HCT116 (cell line): ENCODE measurements at regions not wholly inside any gene's neighbourhood (a gene's known extent, or its start where the extent isn't known, plus 50 kb on each side); places are given as distances from the start of the nearest gene placed in this dataset.

ENCODE experiments used
- ATAC-seq: fragments of 200-7000 bp; cut with Tn5 transposase; 2 replicates; pipeline ENCODE4 v1.9.1; 2020; ENCODE audit warnings: mild to moderate bottlenecking, moderate library complexity
- BruUV-seq: library from RNA; stranded (reverse); fragments of 400-500 nt; replicated peaks from 2 replicates; lab custom pipeline; 2021; lab: Mats Ljungman, UMichigan
- CTCF ChIA-PET: fragments of 300-600 bp; sonication (Branson Sonifier 250); formaldehyde crosslinking; loops from one replicate; lab custom pipeline; 2021; ENCODE audit warnings: antibody characterized with exemption; lab: Charles Lee
- POLR2A ChIA-PET: fragments of 300-600, 350-600 bp; sonication (Branson Sonifier 250); formaldehyde crosslinking; loops from one replicate; lab custom pipeline; 2021; ENCODE audit warnings: antibody characterized with exemption; lab: Charles Lee
- RAD21 ChIA-PET, 2 experiments: fragments of 300-600 bp; sonication (Branson Sonifier 250); formaldehyde crosslinking; loops; one replicate each; lab custom pipeline; 2023; ENCODE audit warnings: low total read pairs in 2 of 2; ENCODE audit not compliant: uncharacterized antibody in 2 of 2, unreplicated experiment in 2 of 2, low non-redundant PET in 1 of 2; lab: Charles Lee
- DNase-seq: peaks from one replicate; pipeline ENCODE4 v3.0.0-alpha.2; 2010; ENCODE audit warnings: low read depth, low spot score
- H2AFZ ChIP-seq: fragments of 200-600 bp; shearing (Covaris generic), sonication (generic); 2 replicates; pipeline ENCODE4 v1.6.1; 2017; ENCODE audit warnings: low read depth, mixed run types, mixed read lengths, antibody characterized with exemption, low read length; ENCODE audit not compliant: poor library complexity, severe bottlenecking
- H3K27ac ChIP-seq: 2 replicates; pipeline ENCODE4 v1.5.1; 2012; ENCODE audit warnings: low read depth, low read length
- H3K27me3 ChIP-seq: fragments of 200-600 bp; sonication (generic); 2 replicates; pipeline ENCODE4 v1.6.1; 2016; ENCODE audit warnings: mixed run types, low read length, mixed read lengths; ENCODE audit not compliant: insufficient read depth
- H3K36me3 ChIP-seq, 2 experiments: fragments of 200-500 bp in 1 of 2; fragments of 200-600 bp in 1 of 2; sonication (Bioruptor generic) in 1 of 2; sonication (generic) in 1 of 2; 2 replicates each; pipeline versions ENCODE4 v1.5.1 to v1.6.1; 2014 to 2016; ENCODE audit warnings: low read length in 2 of 2, inconsistent platforms in 1 of 2, mixed read lengths in 1 of 2, mixed run types in 1 of 2; ENCODE audit not compliant: insufficient read depth in 2 of 2, control insufficient read depth in 1 of 2
- H3K4me1 ChIP-seq, 2 experiments: fragments of 200-600 bp in 1 of 2; sonication (generic) in 1 of 2; 2 replicates each; pipeline versions ENCODE4 v1.5.1 to v1.6.1; 2012 to 2017; ENCODE audit warnings: low read length in 2 of 2, inconsistent platforms in 1 of 2, mild to moderate bottlenecking in 1 of 2, mixed read lengths in 1 of 2, mixed run types in 1 of 2, moderate library complexity in 1 of 2; ENCODE audit not compliant: insufficient read depth in 2 of 2, control insufficient read depth in 1 of 2
- H3K4me2 ChIP-seq: fragments of 200-600 bp; sonication (generic); 2 replicates; pipeline ENCODE4 v1.6.1; 2017; ENCODE audit warnings: mixed run types, low read length, mixed read lengths
- H3K4me3 ChIP-seq, 2 experiments: fragments of 200-600 bp in 1 of 2; sonication (generic) in 1 of 2; replicated peaks in 1 of 2; 2 replicates each; pipeline ENCODE4 v1.5.1; 2011 to 2016; ENCODE audit warnings: low read length in 2 of 2, control low read depth in 1 of 2, low read depth in 1 of 2, mild to moderate bottlenecking in 1 of 2, mixed read lengths in 1 of 2, mixed run types in 1 of 2
- H3K79me2 ChIP-seq: fragments of 200-600 bp; sonication (generic); 2 replicates; pipeline ENCODE4 v1.6.1; 2017; ENCODE audit warnings: mild to moderate bottlenecking, mixed run types, low read length, moderate library complexity, mixed read lengths; ENCODE audit not compliant: insufficient read depth
- H3K9ac ChIP-seq: fragments of 200-600 bp; sonication (generic); 2 replicates; pipeline ENCODE4 v1.6.1; 2016; ENCODE audit warnings: low read length, mixed read lengths
- H3K9me2 ChIP-seq: fragments of 200-600 bp; sonication (generic), shearing (Covaris generic); 2 replicates; pipeline ENCODE4 v1.6.1; 2017; ENCODE audit warnings: mixed run types, mild to moderate bottlenecking, moderate library complexity; ENCODE audit not compliant: insufficient read depth
- H3K9me3 ChIP-seq, 2 experiments: fragments of 200-500 bp in 1 of 2; fragments of 200-600 bp in 1 of 2; sonication (Bioruptor generic) in 1 of 2; sonication (generic) in 1 of 2; 2 replicates each; pipeline ENCODE4 v1.6.1; 2014 to 2017; ENCODE audit warnings: low read length in 2 of 2, mixed read lengths in 2 of 2, inconsistent platforms in 1 of 2, low read depth in 1 of 2, mild to moderate bottlenecking in 1 of 2, mixed run types in 1 of 2, moderate library complexity in 1 of 2; ENCODE audit not compliant: control insufficient read depth in 1 of 2, insufficient read depth in 1 of 2
- H4K20me1 ChIP-seq: fragments of 200-600 bp; sonication (generic), shearing (Covaris generic); 2 replicates; pipeline ENCODE4 v1.6.1; 2017; ENCODE audit warnings: mixed run types, mild to moderate bottlenecking, moderate library complexity; ENCODE audit not compliant: insufficient read depth
- CBX3 ChIP-seq: IDR thresholded peaks from 2 replicates; pipeline ENCODE4 v1.6.1; 2012; ENCODE audit warnings: low read depth
- CEBPB ChIP-seq: IDR thresholded peaks from 2 replicates; pipeline ENCODE4 v1.6.1; 2012; ENCODE audit warnings: low read depth
- EGR1 ChIP-seq: IDR thresholded peaks from 2 replicates; pipeline ENCODE4 v1.6.1; 2012; ENCODE audit warnings: low read depth
- ELF1 ChIP-seq: IDR thresholded peaks from 2 replicates; pipeline ENCODE4 v1.6.1; 2012; ENCODE audit warnings: low read depth, borderline replicate concordance
- EZH2 ChIP-seq: fragments of 200-600 bp; sonication (generic); IDR thresholded peaks from 2 replicates; pipeline ENCODE4 v1.6.1; 2017; ENCODE audit warnings: antibody characterized with exemption, mixed run types
- FOSL1 ChIP-seq: IDR thresholded peaks from 2 replicates; pipeline ENCODE4 v1.6.1; 2012; ENCODE audit warnings: low read depth
- JUND ChIP-seq: IDR thresholded peaks from 2 replicates; pipeline ENCODE4 v1.6.1; 2012
- MAX ChIP-seq: IDR thresholded peaks from 2 replicates; pipeline ENCODE4 v1.6.1; 2012
- POLR2A ChIP-seq: IDR thresholded peaks from 2 replicates; pipeline ENCODE4 v1.7.0; 2011; ENCODE audit warnings: borderline replicate concordance; ENCODE audit not compliant: insufficient read depth, insufficient read length; ENCODE audit errors: extremely low read depth
- POLR2AphosphoS5 ChIP-seq: IDR thresholded peaks from 2 replicates; pipeline ENCODE4 v1.6.1; 2011; ENCODE audit warnings: mild to moderate bottlenecking, low read depth, low read length, moderate library complexity
- RAD21 ChIP-seq: IDR thresholded peaks from 2 replicates; pipeline ENCODE4 v1.6.1; 2012; ENCODE audit warnings: low read depth, mild to moderate bottlenecking
- REST ChIP-seq: IDR thresholded peaks from 2 replicates; pipeline ENCODE4 v1.6.1; 2012; ENCODE audit warnings: low read depth
- SIN3A ChIP-seq: IDR thresholded peaks from 2 replicates; pipeline ENCODE4 v1.6.1; 2012; ENCODE audit warnings: low read depth
- SP1 ChIP-seq: IDR thresholded peaks from 2 replicates; pipeline ENCODE4 v1.6.1; 2012; ENCODE audit warnings: low read depth
- SRF ChIP-seq: IDR thresholded peaks from 2 replicates; pipeline ENCODE4 v1.6.1; 2012; ENCODE audit warnings: low read depth
- TCF7L2 ChIP-seq: IDR thresholded peaks from 2 replicates; pipeline ENCODE4 v1.7.0; 2011; ENCODE audit warnings: borderline replicate concordance, inconsistent platforms; ENCODE audit not compliant: insufficient read depth, insufficient read length; ENCODE audit errors: extremely low read depth
- YY1 ChIP-seq: IDR thresholded peaks from 2 replicates; pipeline ENCODE4 v1.6.1; 2011; ENCODE audit warnings: low read length, low read depth, moderate library complexity, mild to moderate bottlenecking; ENCODE audit not compliant: insufficient replicate concordance; ENCODE audit errors: extremely low read depth
- ZFX ChIP-seq: fragments of 450-650 bp; IDR thresholded peaks from 2 replicates; pipeline ENCODE4 v1.6.1; 2017
- intact Hi-C: fragments of 100-400 bp; cut with micrococcal nuclease; formaldehyde crosslinking; loops from 2 replicates; pipeline ENCODE4 v1.10.0; 2022
- TF ChIP-seq, protein P1 (sequence below): IDR thresholded peaks from 2 replicates; pipeline ENCODE4 v1.6.1; 2012

- no peak overlapping the region for H3K4me3 ChIP-seq
- BruUV-seq, result no TSS peak
- no peaks in the 10 kb centered on the region for H4K20me1 ChIP-seq
- ChIA-PET RAD21 (no interaction called here), POLR2A (no interaction called here), CTCF (no interaction called here)
- H3K79me2 ChIP-seq, result no peaks in the 10 kb centered on the region
- DNase-seq, result no peak
- H3K9me2 ChIP-seq, result no peaks in the 10 kb centered on the region
- H3K9ac ChIP-seq, result no peak overlapping the region
- no peak overlapping the region for H3K27ac ChIP-seq
- H3K4me2 ChIP-seq, result no peak overlapping the region
- H2AFZ ChIP-seq, result no peak overlapping the region
- TF ChIP-seq, protein P1, sequence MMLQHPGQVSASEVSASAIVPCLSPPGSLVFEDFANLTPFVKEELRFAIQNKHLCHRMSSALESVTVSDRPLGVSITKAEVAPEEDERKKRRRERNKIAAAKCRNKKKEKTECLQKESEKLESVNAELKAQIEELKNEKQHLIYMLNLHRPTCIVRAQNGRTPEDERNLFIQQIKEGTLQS, result no peak
- TF ChIP-seq ZFX (no peak), CEBPB (no peak), SIN3A (no peak), EZH2 (no peak), CBX3 (no peak), FOSL1 (no peak), RAD21 (no peak), EGR1 (no peak), POLR2AphosphoS5 (no peak), MAX (no peak), REST (no peak), POLR2A (no peak), ELF1 (no peak), JUND (no peak), SRF (no peak), SP1 (no peak), TCF7L2 (no peak), YY1 (no peak)
- intact Hi-C loops, result no loop called here
- H3K27me3 ChIP-seq, result no peaks in the 10 kb centered on the region
- ATAC-seq, result no peak
- no peaks in the 10 kb centered on the region for H3K4me1 ChIP-seq
- H3K9me3 ChIP-seq, result no peaks in the 10 kb centered on the region
- H3K36me3 ChIP-seq, result no peaks in the 10 kb centered on the region
Measured at GRCh38 chr13:28551498-28551895, 56.6 kb upstream of the FLT1 start.
